H1 (cell line): ENCODE measurements at regions not wholly inside any gene's neighbourhood (a gene's known extent, or its start where the extent isn't known, plus 50 kb on each side); places are given as distances from the start of the nearest gene placed in this dataset.

Experiments
- CTCF ChIA-PET: fragments of 300-600 bp; sonication (Branson Sonifier 250); formaldehyde crosslinking; loops from one replicate; lab custom pipeline; 2021; ENCODE audit not compliant: partially characterized antibody; lab: Charles Lee
- POLR2A ChIA-PET: fragments of 300-600 bp; sonication (Branson Sonifier 250); formaldehyde crosslinking; loops from one replicate; lab custom pipeline; 2021; ENCODE audit warnings: inconsistent platforms; ENCODE audit not compliant: partially characterized antibody; lab: Charles Lee
- DNase-seq, 2 experiments: peaks; one replicate each; pipeline versions ENCODE4 v3.0.0 to v3.0.0-alpha.2; 2010 to 2022; ENCODE audit warnings: low spot score in 2 of 2, low read depth in 1 of 2, mixed read lengths in 1 of 2
- FAIRE-seq: peaks from 2 replicates; lab custom pipeline; 2011; peaks lifted over from hg19 to GRCh38; lab: Jason Lieb, UNC
- H2AFZ ChIP-seq: 2 replicates; pipeline ENCODE4 v1.8.1; 2012; ENCODE audit warnings: low read length, inconsistent platforms
- H2AK5ac ChIP-seq: 2 replicates; pipeline ENCODE4 v1.6.1; 2013; ENCODE audit warnings: low read depth, low read length
- H2BK120ac ChIP-seq: replicated peaks from 2 replicates; pipeline ENCODE3; 2013; ENCODE audit warnings: low read depth, low read length, inconsistent platforms
- H2BK12ac ChIP-seq: 2 replicates; pipeline ENCODE4 v1.6.1; 2013; ENCODE audit warnings: low read depth, low read length
- H2BK15ac ChIP-seq: 2 replicates; pipeline ENCODE4 v1.6.1; 2013; ENCODE audit warnings: low read length
- H2BK20ac ChIP-seq: 2 replicates; pipeline ENCODE4 v1.6.1; 2013; ENCODE audit warnings: low read length
- H2BK5ac ChIP-seq: 2 replicates; pipeline ENCODE4 v1.6.1; 2013; ENCODE audit warnings: low read depth, low read length
- H3K14ac ChIP-seq: 2 replicates; pipeline ENCODE4 v1.6.1; 2013; ENCODE audit warnings: inconsistent platforms; ENCODE audit not compliant: insufficient read length
- H3K18ac ChIP-seq: 2 replicates; pipeline ENCODE4 v1.6.1; 2013; ENCODE audit warnings: low read length; ENCODE audit errors: extremely low read depth
- H3K23ac ChIP-seq: 2 replicates; pipeline ENCODE4 v1.6.1; 2013; ENCODE audit warnings: inconsistent platforms; ENCODE audit not compliant: insufficient read length
- H3K23me2 ChIP-seq: 2 replicates; pipeline ENCODE4 v1.6.1; 2013; ENCODE audit warnings: low read depth, low read length
- H3K27ac ChIP-seq: 2 replicates; pipeline ENCODE4 v1.6.1; 2011; ENCODE audit warnings: low read depth, low read length, inconsistent platforms
- H3K27me3 ChIP-seq, 4 experiments: replicated peaks in 1 of 4; 1 replicate in 1 of 4; 2 replicates in 3 of 4; pipeline versions ENCODE4 v1.6.1 to v1.8.1; 2011 to 2013; ENCODE audit warnings: low read length in 3 of 4, mild to moderate bottlenecking in 3 of 4, inconsistent platforms in 2 of 4, mixed read lengths in 2 of 4, moderate library complexity in 1 of 4; ENCODE audit not compliant: control insufficient read depth in 3 of 4, insufficient read depth in 3 of 4; ENCODE audit errors: extremely low read depth in 1 of 4
- H3K36me3 ChIP-seq, 4 experiments: 2 replicates each; pipeline versions ENCODE4 v1.6.1 to v1.8.1; 2011 to 2013; ENCODE audit warnings: mild to moderate bottlenecking in 4 of 4, low read length in 3 of 4, moderate library complexity in 2 of 4, control low read depth in 1 of 4, inconsistent platforms in 1 of 4; ENCODE audit not compliant: insufficient read depth in 4 of 4, control insufficient read depth in 2 of 4
- H3K4ac ChIP-seq: replicated peaks from 2 replicates; pipeline ENCODE3; 2013; ENCODE audit warnings: low read length, low read depth, mixed read lengths, inconsistent platforms; ENCODE audit not compliant: insufficient read length
- H3K4me1 ChIP-seq, 4 experiments: replicated peaks in 1 of 4; 1 replicate in 1 of 4; 2 replicates in 3 of 4; pipeline versions ENCODE4 v1.6.1 to v1.8.1; 2011 to 2013; ENCODE audit warnings: low read length in 3 of 4, inconsistent platforms in 2 of 4, mixed read lengths in 1 of 4; ENCODE audit not compliant: insufficient read depth in 4 of 4, control insufficient read depth in 3 of 4
- H3K4me2 ChIP-seq, 2 experiments: 2 replicates each; pipeline versions ENCODE4 v1.6.1 to v1.8.1; 2011 to 2013; ENCODE audit warnings: low read depth in 2 of 2, low read length in 2 of 2, control low read depth in 1 of 2, inconsistent platforms in 1 of 2, mild to moderate bottlenecking in 1 of 2; ENCODE audit not compliant: insufficient read depth in 1 of 2
- H3K4me3 ChIP-seq, 4 experiments: fragments of 200-600, 300-600 bp in 1 of 4; sonication (generic), shearing (Covaris generic), sonication (Bioruptor Twin) in 1 of 4; 2 replicates each; pipeline versions ENCODE4 v1.5.1 to v1.8.1; 2011 to 2016; ENCODE audit warnings: low read length in 4 of 4, low read depth in 3 of 4, control low read depth in 2 of 4, inconsistent platforms in 2 of 4, mild to moderate bottlenecking in 2 of 4, mixed read lengths in 1 of 4, moderate library complexity in 1 of 4; ENCODE audit not compliant: insufficient read depth in 2 of 4; ENCODE audit errors: extremely low read depth in 1 of 4
- H3K56ac ChIP-seq: replicated peaks from 2 replicates; pipeline ENCODE3; 2013; ENCODE audit warnings: low read depth, mild to moderate bottlenecking, mixed read lengths, low read length, inconsistent platforms; ENCODE audit not compliant: insufficient read length
- H3K79me1 ChIP-seq: 2 replicates; pipeline ENCODE4 v1.6.1; 2013; ENCODE audit warnings: low read depth, low read length, control low read depth
- H3K79me2 ChIP-seq, 2 experiments: 2 replicates each; pipeline versions ENCODE4 v1.6.1 to v1.8.1; 2012 to 2013; ENCODE audit warnings: low read length in 2 of 2, mild to moderate bottlenecking in 2 of 2, inconsistent platforms in 1 of 2; ENCODE audit not compliant: insufficient read depth in 2 of 2, control insufficient read depth in 1 of 2
- H3K9ac ChIP-seq, 4 experiments: replicated peaks in 1 of 4; 1 replicate in 1 of 4; 2 replicates in 3 of 4; pipeline versions ENCODE4 v1.6.1 to v1.8.1; 2011 to 2013; ENCODE audit warnings: low read depth in 3 of 4, low read length in 3 of 4, control low read depth in 2 of 4, mild to moderate bottlenecking in 2 of 4, moderate library complexity in 2 of 4, inconsistent platforms in 1 of 4; ENCODE audit errors: extremely low read depth in 1 of 4
- H3K9me3 ChIP-seq, 2 experiments: 2 replicates each; pipeline versions ENCODE4 v1.6.1 to v1.8.1; 2012 to 2013; ENCODE audit warnings: mild to moderate bottlenecking in 2 of 2, moderate library complexity in 2 of 2, control low read depth in 1 of 2, inconsistent platforms in 1 of 2, low read depth in 1 of 2, low read length in 1 of 2, mixed read lengths in 1 of 2; ENCODE audit not compliant: insufficient read depth in 2 of 2
- H4K20me1 ChIP-seq, 2 experiments: replicated peaks in 1 of 2; 2 replicates each; pipeline versions ENCODE3 to v1.8.1; 2011 to 2013; ENCODE audit warnings: inconsistent platforms in 2 of 2, low read length in 2 of 2, mild to moderate bottlenecking in 1 of 2; ENCODE audit not compliant: insufficient read depth in 2 of 2, control insufficient read depth in 1 of 2
- H4K5ac ChIP-seq: 2 replicates; pipeline ENCODE4 v1.6.1; 2013; ENCODE audit warnings: low read length, low read depth, mixed read lengths, inconsistent platforms; ENCODE audit not compliant: insufficient read length
- H4K8ac ChIP-seq: 2 replicates; pipeline ENCODE4 v1.8.0; 2013; ENCODE audit warnings: mild to moderate bottlenecking, moderate library complexity, low read length, inconsistent platforms; ENCODE audit not compliant: insufficient read depth; ENCODE audit errors: extremely low read depth
- H4K91ac ChIP-seq: replicated peaks from 2 replicates; pipeline ENCODE3; 2013; ENCODE audit warnings: low read length, mixed read lengths, inconsistent platforms; ENCODE audit not compliant: insufficient read length
- CEBPB ChIP-seq: IDR thresholded peaks from 2 replicates; pipeline ENCODE4 v1.6.1; 2012; ENCODE audit warnings: low read depth, low read length
- CTCF ChIP-seq, 3 experiments: IDR thresholded peaks; 1 replicate in 2 of 3; 2 replicates in 1 of 3; pipeline versions ENCODE4 v1.5.1 to v1.6.1; 2011; ENCODE audit warnings: low read length in 3 of 3, mild to moderate bottlenecking in 3 of 3, inconsistent platforms in 2 of 3, low read depth in 1 of 3, moderate library complexity in 1 of 3; ENCODE audit not compliant: insufficient read depth in 1 of 3; ENCODE audit errors: control extremely low read depth in 1 of 3
- KDM4A ChIP-seq: IDR thresholded peaks from one replicate; pipeline ENCODE4 v1.7.1; 2012; ENCODE audit warnings: low read depth, mild to moderate bottlenecking, moderate library complexity, low read length, inconsistent platforms; ENCODE audit not compliant: severe bottlenecking
- SP1 ChIP-seq: IDR thresholded peaks from 2 replicates; pipeline ENCODE4 v1.6.1; 2011; ENCODE audit warnings: low read depth, low read length
- SUZ12 ChIP-seq: fragments of 200-600 bp; sonication (generic); IDR thresholded peaks from 2 replicates; pipeline ENCODE4 v1.6.1; 2012; ENCODE audit warnings: mild to moderate bottlenecking, inconsistent platforms, low read length, moderate library complexity, mixed read lengths
- WGBS, 2 experiments: shearing (Covaris generic) in 1 of 2; methylation state at CpG; one replicate each; pipeline versions ENCODE4 v1.1.6 to v1.1.7; 2013 to 2015; ENCODE audit warnings: low lambda C conversion rate in 2 of 2, mixed read lengths in 2 of 2, inconsistent platforms in 1 of 2, low coverage in 1 of 2, missing lambda C conversion rate in 1 of 2; ENCODE audit not compliant: insufficient replicate concordance in 2 of 2, insufficient coverage in 1 of 2, insufficient read length in 1 of 2; ENCODE audit errors: extremely low coverage in 1 of 2, missing lambda C conversion rate in 1 of 2; 5-methylcytosine and 5-hydroxymethylcytosine counted together

GRCh38 chr7:18221377-18222293 is 194.0 kb upstream of the PRPS1L1 start:
- Histone ChIP-seq H2BK120ac (no peak overlapping the region), H4K91ac (no peak overlapping the region), H2AK5ac (no peak overlapping the region), H3K79me1 (no peaks in the 10 kb centered on the region), H3K14ac (no peak overlapping the region), H3K36me3 (no peaks in the 10 kb centered on the region), H3K9ac (no peak overlapping the region), H3K4me3 (no peak overlapping the region), H4K8ac (no peak overlapping the region), H3K4me2 (no peak overlapping the region), H3K18ac (no peak overlapping the region), H3K23ac (no peak overlapping the region), H3K27me3 (peaks cover 0 to 1% (median 0%) of the 10 kb centered on the region in 4 experiments; a peak in 1 of 7 replicates), H3K4ac (no peak overlapping the region), H4K20me1 (no peaks in the 10 kb centered on the region), H3K23me2 (no peaks in the 10 kb centered on the region), H2BK5ac (no peak overlapping the region), H2BK20ac (no peak overlapping the region), H2AFZ (no peak overlapping the region), H3K27ac (no peak overlapping the region), H2BK12ac (no peak overlapping the region), H3K79me2 (no peaks in the 10 kb centered on the region), H2BK15ac (no peak overlapping the region), H3K56ac (no peak overlapping the region), H4K5ac (no peak overlapping the region), H3K4me1 (no peaks in the 10 kb centered on the region), H3K9me3 (no peaks in the 10 kb centered on the region)
- ChIA-PET CTCF (interaction anchor here (1.4 to 1.7 kb wide), 2 partner anchors 12 to 131 kb away, joined by 5 to 7 read pairs; no protein-coding TSS in a partner anchor), POLR2A (no interaction called here)
- FAIRE-seq (no peak), DNase-seq (no peak)
- WGBS, 2 experiments: 86% methylated on average over 2 of the region's 2 CpGs; no CpG with 5 or more reads in 1 of the 2 experiments
- TF ChIP-seq SP1 (no peak), CTCF (IDR thresholded peaks at IDR 0.05; ENCODE audit: control extremely low read depth in 1 of 3, insufficient read depth in 1 of 3, low read depth in 1 of 3, low read length in 3 of 3) (no peak), CEBPB (no peak), KDM4A (no peak), SUZ12 (no peak)
